T-cell (primary cell): ENCODE measurements at regions not wholly inside any gene's neighbourhood (a gene's known extent, or its start where the extent isn't known, plus 50 kb on each side); places are given as distances from the start of the nearest gene placed in this dataset.

Source experiments
- ATAC-seq, 4 experiments: fragments of 200-7000 bp in 3 of 4; fragments of 150-1000 bp in 1 of 4; cut with Tn5 transposase; replicated peaks in 1 of 4; 1 replicate in 3 of 4; 2 replicates in 1 of 4; pipeline ENCODE4 v1.10.0; 2021; ENCODE audit warnings: moderate library complexity in 3 of 4, mild to moderate bottlenecking in 2 of 4, moderate number of reproducible peaks in 1 of 4
- CTCF ChIA-PET, 2 donors: fragments of 300-600 bp; sonication (Branson Sonifier 250); formaldehyde crosslinking; loops; one replicate each; lab custom pipeline; 2022; ENCODE audit warnings: antibody characterized with exemption in 2 of 2; lab: Charles Lee
- POLR2A ChIA-PET, 2 donors: fragments of 300-600 bp; sonication (Branson Sonifier 250); formaldehyde crosslinking; loops; one replicate each; lab custom pipeline; 2022; ENCODE audit warnings: antibody characterized with exemption in 2 of 2; lab: Charles Lee
- DNase-seq, 35 experiments: peaks; one replicate each; pipeline versions ENCODE4 v3.0.0 to v3.0.0-alpha.2; 2013 to 2023
- H3K27ac ChIP-seq: one replicate; pipeline ENCODE4 v1.5.1; 2013; ENCODE audit warnings: low read length
- H3K27me3 ChIP-seq, 2 experiments: replicated peaks in 1 of 2; 1 replicate in 1 of 2; 2 replicates in 1 of 2; pipeline versions ENCODE4 v1.6.1 to v1.7.0; 2013; ENCODE audit warnings: low read length in 1 of 2, mixed read lengths in 1 of 2; ENCODE audit not compliant: control insufficient read depth in 2 of 2, insufficient read depth in 2 of 2; ENCODE audit errors: extremely low read depth in 1 of 2
- H3K36me3 ChIP-seq, 2 donors: 1 replicate in 1 of 2; 2 replicates in 1 of 2; pipeline versions ENCODE4 v1.6.1 to v1.7.0; 2013; ENCODE audit warnings: low read length in 1 of 2; ENCODE audit not compliant: control insufficient read depth in 2 of 2, insufficient read depth in 1 of 2; ENCODE audit errors: extremely low read depth in 1 of 2
- H3K4me1 ChIP-seq, 2 experiments: 1 replicate in 1 of 2; 2 replicates in 1 of 2; pipeline versions ENCODE4 v1.6.1 to v1.7.0; 2013; ENCODE audit warnings: low read length in 2 of 2, mixed read lengths in 1 of 2; ENCODE audit not compliant: insufficient read depth in 2 of 2, control insufficient read depth in 1 of 2; ENCODE audit errors: extremely low read depth in 1 of 2
- H3K4me3 ChIP-seq, 2 donors: 1 replicate in 1 of 2; 2 replicates in 1 of 2; pipeline versions ENCODE4 v1.5.1 to v1.7.0; 2013; ENCODE audit warnings: mild to moderate bottlenecking in 2 of 2, low read length in 1 of 2, moderate library complexity in 1 of 2; ENCODE audit not compliant: control insufficient read depth in 1 of 2; ENCODE audit errors: extremely low read depth in 1 of 2
- H3K9me3 ChIP-seq: 2 replicates; pipeline ENCODE4 v1.7.0; 2013
- H3K27ac Mint-ChIP-seq, 2 donors: one replicate each; pipeline ENCODE4 v1.8.0; 2020 to 2021; ENCODE audit warnings: mild to moderate bottlenecking in 2 of 2, mixed read lengths in 2 of 2
- H3K27me3 Mint-ChIP-seq, 2 donors: one replicate each; pipeline ENCODE4 v1.8.0; 2021 to 2022; ENCODE audit warnings: mixed read lengths in 2 of 2
- H3K36me3 Mint-ChIP-seq: one replicate; pipeline ENCODE4 v1.8.0; 2021; ENCODE audit warnings: mixed read lengths
- H3K4me1 Mint-ChIP-seq, 3 donors: one replicate each; pipeline ENCODE4 v1.8.0; 2020 to 2022; ENCODE audit warnings: mixed read lengths in 3 of 3, mild to moderate bottlenecking in 1 of 3
- H3K4me3 Mint-ChIP-seq, 3 donors: one replicate each; pipeline ENCODE4 v1.8.0; 2020 to 2022; ENCODE audit warnings: mild to moderate bottlenecking in 3 of 3, mixed read lengths in 3 of 3, moderate library complexity in 3 of 3
- H3K9me3 Mint-ChIP-seq, 3 donors: one replicate each; pipeline ENCODE4 v1.8.0; 2020 to 2022; ENCODE audit warnings: mixed read lengths in 3 of 3
- WGBS: methylation state at CpG from one replicate; pipeline ENCODE4 v1.1.5; 2013; ENCODE audit warnings: missing lambda C conversion rate; ENCODE audit not compliant: insufficient coverage; 5-methylcytosine and 5-hydroxymethylcytosine counted together

- no peaks in the 10 kb centered on the region for H3K9me3 ChIP-seq
- no peaks in the 10 kb centered on the region for H3K36me3 ChIP-seq
- Mint-ChIP-seq H3K4me3 (no peak overlapping the region), H3K9me3 (peaks cover 0 to 4% (median 0%) of the 10 kb centered on the region in 3 donors), H3K27me3 (no peaks in the 10 kb centered on the region), H3K27ac (no peak overlapping the region), H3K4me1 (no peaks in the 10 kb centered on the region), H3K36me3 (no peaks in the 10 kb centered on the region)
- ChIA-PET POLR2A (interaction anchor here in 1 of 2 donors (0.6 kb wide), 1 partner anchor 344 kb away, joined by 3 read pairs; no protein-coding TSS in a partner anchor), CTCF (no interaction called here)
- no peaks in the 10 kb centered on the region for H3K27me3 ChIP-seq
- WGBS: no CpG with 5 or more reads among the region's 1 CpG
- no peak overlapping the region for H3K27ac ChIP-seq
- H3K4me3 ChIP-seq: no peak overlapping the region
- no peak for ATAC-seq
- H3K4me1 ChIP-seq: no peaks in the 10 kb centered on the region
- DNase-seq: no peak
These were observed 297.7 kb upstream of the MANEA start for GRCh38 chr6:95279616-95280015.

DNA sequence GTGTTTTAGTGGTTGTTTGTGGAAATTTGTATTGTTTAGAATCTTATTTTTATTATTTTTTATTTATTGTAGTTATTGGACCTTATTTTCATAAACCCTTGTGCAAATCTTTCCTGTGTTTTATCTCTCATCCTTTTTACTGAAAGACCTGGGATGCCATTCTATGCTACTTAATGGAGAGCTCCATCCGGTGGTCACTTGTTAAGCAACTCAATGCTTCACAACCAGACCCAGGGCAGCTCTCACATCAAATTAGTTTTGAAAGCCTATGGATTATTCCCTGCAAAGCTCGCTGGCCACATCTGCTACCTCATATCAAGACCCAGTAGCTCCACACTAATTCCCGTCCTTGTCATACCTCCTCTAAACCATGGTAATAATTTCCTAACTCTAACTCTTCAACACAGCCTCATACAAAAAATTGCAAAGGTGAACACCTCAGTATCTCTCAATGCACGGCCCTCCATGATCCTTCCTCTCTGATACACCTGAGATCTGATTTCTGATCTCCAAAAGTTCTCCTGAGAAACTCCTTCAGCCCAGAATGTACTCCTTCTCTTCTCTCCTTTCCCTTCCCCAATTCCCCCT lies 296.6 kb upstream of the MANEA start:
- Histone ChIP-seq H3K4me3 (no peak overlapping the region), H3K36me3 (no peaks in the 10 kb centered on the region), H3K4me1 (no peaks in the 10 kb centered on the region), H3K9me3 (no peaks in the 10 kb centered on the region), H3K27ac (no peak overlapping the region), H3K27me3 (no peaks in the 10 kb centered on the region)
- Mint-ChIP-seq H3K27me3 (no peaks in the 10 kb centered on the region), H3K36me3 (no peaks in the 10 kb centered on the region), H3K4me1 (no peaks in the 10 kb centered on the region), H3K4me3 (no peak overlapping the region), H3K9me3 (peaks cover 0 to 4% (median 0%) of the 10 kb centered on the region in 3 donors), H3K27ac (no peak overlapping the region)
- peak in 1 of 35 experiments; percentile 30 for DNase-seq
- WGBS: 43% methylated on average over 4 of the region's 4 CpGs
- no peak for ATAC-seq
- POLR2A ChIA-PET: no interaction called here
- CTCF ChIA-PET: no interaction called here

- CTCF ChIA-PET: no interaction called here
- no peak for ATAC-seq
- POLR2A ChIA-PET: no interaction called here
- H3K36me3 Mint-ChIP-seq: no peaks in the 10 kb centered on the region
- H3K9me3 Mint-ChIP-seq: peaks cover 0 to 4% (median 0%) of the 10 kb centered on the region in 3 donors
- H3K4me1 Mint-ChIP-seq: no peaks in the 10 kb centered on the region
- no peak for DNase-seq
- no peaks in the 10 kb centered on the region for H3K27me3 Mint-ChIP-seq
- no peak overlapping the region for H3K4me3 Mint-ChIP-seq
- no peaks in the 10 kb centered on the region for H3K27me3 ChIP-seq
- WGBS: no CpG with 5 or more reads among the region's 2 CpGs
- H3K4me3 ChIP-seq: no peak overlapping the region
- no peak overlapping the region for H3K27ac ChIP-seq
- H3K4me1 ChIP-seq: no peaks in the 10 kb centered on the region
- H3K36me3 ChIP-seq: no peaks in the 10 kb centered on the region
- H3K9me3 ChIP-seq: no peaks in the 10 kb centered on the region
- no peak overlapping the region for H3K27ac Mint-ChIP-seq
These were observed 291.5 kb upstream of the MANEA start for GRCh38 chr6:95285881-95286280.

GRCh38 chr6:95286874-95287273 lies 290.5 kb upstream of the MANEA start:
- DNase-seq (no peak), ATAC-seq (no peak)
- Histone ChIP-seq H3K36me3 (no peaks in the 10 kb centered on the region), H3K9me3 (no peaks in the 10 kb centered on the region), H3K4me3 (no peak overlapping the region), H3K27ac (no peak overlapping the region), H3K4me1 (no peaks in the 10 kb centered on the region), H3K27me3 (no peaks in the 10 kb centered on the region)
- H3K27ac Mint-ChIP-seq: no peak overlapping the region
- ChIA-PET CTCF (no interaction called here), POLR2A (no interaction called here)
- no peaks in the 10 kb centered on the region for H3K4me1 Mint-ChIP-seq
- no peaks in the 10 kb centered on the region for H3K27me3 Mint-ChIP-seq
- no peak overlapping the region for H3K4me3 Mint-ChIP-seq
- H3K9me3 Mint-ChIP-seq: peaks cover 0 to 4% (median 0%) of the 10 kb centered on the region in 3 donors
- H3K36me3 Mint-ChIP-seq: no peaks in the 10 kb centered on the region

GRCh38 chr6:95288251-95288650 lies 289.1 kb upstream of the MANEA start:
- DNase-seq (no peak), ATAC-seq (no peak)
- CTCF ChIA-PET: no interaction called here
- no peak overlapping the region for H3K27ac ChIP-seq
- H3K36me3 ChIP-seq: no peaks in the 10 kb centered on the region
- H3K27me3 ChIP-seq: no peaks in the 10 kb centered on the region
- no peaks in the 10 kb centered on the region for H3K4me1 ChIP-seq
- Mint-ChIP-seq H3K36me3 (no peaks in the 10 kb centered on the region), H3K9me3 (no peaks in the 10 kb centered on the region), H3K4me3 (no peak overlapping the region), H3K27me3 (no peaks in the 10 kb centered on the region), H3K4me1 (no peaks in the 10 kb centered on the region), H3K27ac (no peak overlapping the region)
- no peaks in the 10 kb centered on the region for H3K9me3 ChIP-seq
- POLR2A ChIA-PET: no interaction called here
- no peak overlapping the region for H3K4me3 ChIP-seq

DNA sequence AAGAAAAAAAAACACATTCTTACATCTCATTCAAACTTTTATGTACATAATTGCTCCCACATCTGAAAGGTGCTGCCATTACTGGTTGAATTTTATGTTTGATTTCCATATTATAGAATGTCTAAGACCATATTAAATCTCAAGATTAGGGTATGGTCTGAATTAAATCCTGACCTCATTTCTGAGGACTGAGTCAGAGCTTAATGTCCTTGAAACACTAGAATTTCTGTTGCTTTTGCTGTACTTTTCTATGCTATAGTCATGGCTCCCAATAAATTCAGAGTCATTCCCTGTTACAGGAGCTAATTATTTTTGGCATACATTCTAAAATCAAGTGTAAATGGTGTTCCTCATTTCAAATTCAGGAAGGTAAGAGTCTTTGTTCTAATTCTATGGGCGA lies 285.3 kb upstream of the MANEA start:
- no peaks in the 10 kb centered on the region for H3K36me3 ChIP-seq
- H3K4me1 Mint-ChIP-seq: no peaks in the 10 kb centered on the region
- POLR2A ChIA-PET: no interaction called here
- H3K27ac Mint-ChIP-seq: no peak overlapping the region
- DNase-seq: no peak
- no peaks in the 10 kb centered on the region for H3K36me3 Mint-ChIP-seq
- H3K27me3 ChIP-seq: no peaks in the 10 kb centered on the region
- H3K27me3 Mint-ChIP-seq: no peaks in the 10 kb centered on the region
- peaks cover 0 to 2% (median 0%) of the 10 kb centered on the region in 3 donors for H3K9me3 Mint-ChIP-seq
- no peak overlapping the region for H3K4me3 ChIP-seq
- CTCF ChIA-PET: no interaction called here
- no peaks in the 10 kb centered on the region for H3K9me3 ChIP-seq
- WGBS: no CpG with 5 or more reads among the region's 1 CpG
- H3K27ac ChIP-seq: no peak overlapping the region
- H3K4me3 Mint-ChIP-seq: no peak overlapping the region
- no peak for ATAC-seq
- H3K4me1 ChIP-seq: no peaks in the 10 kb centered on the region

GRCh38 chr6:95293257-95293656 lies 284.1 kb upstream of the MANEA start:
- Mint-ChIP-seq H3K9me3 (peaks cover 0 to 2% (median 0%) of the 10 kb centered on the region in 3 donors), H3K27me3 (no peaks in the 10 kb centered on the region), H3K4me1 (no peaks in the 10 kb centered on the region), H3K27ac (no peak overlapping the region), H3K36me3 (no peaks in the 10 kb centered on the region), H3K4me3 (no peak overlapping the region)
- Histone ChIP-seq H3K4me3 (no peak overlapping the region), H3K27me3 (no peaks in the 10 kb centered on the region), H3K9me3 (no peaks in the 10 kb centered on the region), H3K4me1 (no peaks in the 10 kb centered on the region), H3K36me3 (no peaks in the 10 kb centered on the region), H3K27ac (no peak overlapping the region)
- WGBS: 50% methylated on average over 2 of the region's 2 CpGs
- POLR2A ChIA-PET: interaction anchor here in 1 of 2 donors (0.6 kb wide), 1 partner anchor 70 kb away, joined by 4 read pairs; no protein-coding TSS in a partner anchor
- no peak for ATAC-seq
- CTCF ChIA-PET: no interaction called here
- no peak for DNase-seq
